ENCODE measurements at regions not wholly inside any gene's neighbourhood (a gene's known extent, or its start where the extent isn't known, plus 50 kb on each side); places are given as distances from the start of the nearest gene placed in this dataset.

DNA sequence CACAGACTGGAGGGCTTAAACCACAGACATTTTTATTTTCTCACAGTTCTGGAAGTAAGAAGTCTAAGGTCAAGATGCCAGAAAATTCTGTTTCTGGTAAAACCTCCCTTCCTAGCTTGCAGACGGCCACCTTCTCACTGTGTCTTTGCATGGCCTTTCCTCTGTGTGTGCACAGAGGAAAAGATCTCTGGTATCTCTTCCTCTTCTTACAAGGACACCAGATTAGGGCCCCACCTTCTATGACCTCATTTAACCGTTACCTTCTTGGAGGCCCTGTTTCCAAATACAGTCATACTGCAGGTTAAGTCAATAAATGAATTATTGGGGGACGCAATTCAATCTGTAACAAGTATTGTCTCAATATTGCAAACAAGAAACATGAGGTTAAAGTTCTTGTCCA is 63.0 kb upstream of the PRDX6 start:
- Histone ChIP-seq H3K4me1 (ENCODE audit: control insufficient read depth in 5 of 5, insufficient read depth in 5 of 5, low read length in 5 of 5) (peaks cover 0 to 7% (median 2%) of the 10 kb centered on the region in 5 donors), H3K4me3 (no peak overlapping the region), H3K9ac (ENCODE audit: insufficient read depth in 1 of 2, low read length in 2 of 2) (no peak overlapping the region), H3K27ac (ENCODE audit: low read depth in 1 of 2, low read length in 1 of 2) (no peak overlapping the region), H3K36me3 (ENCODE audit: control insufficient read depth in 4 of 4, insufficient read depth in 4 of 4, low read length in 4 of 4) (peaks cover 0 to 3% (median 0%) of the 10 kb centered on the region in 4 donors), H3K9me3 (ENCODE audit: control insufficient read depth in 4 of 4, insufficient read depth in 3 of 4, low read length in 3 of 4) (no peaks in the 10 kb centered on the region), H3K27me3 (ENCODE audit: control insufficient read depth in 3 of 3, insufficient read depth in 3 of 3, low read length in 2 of 3) (no peaks in the 10 kb centered on the region)
- 57 to 73% methylated on average over 3 of the region's 3 CpGs for WGBS, 2 donors
- DNase-seq (no peak), ATAC-seq (ENCODE audit: insufficient read depth, low FRiP score) (no peak)
- TF ChIP-seq, protein P1, sequence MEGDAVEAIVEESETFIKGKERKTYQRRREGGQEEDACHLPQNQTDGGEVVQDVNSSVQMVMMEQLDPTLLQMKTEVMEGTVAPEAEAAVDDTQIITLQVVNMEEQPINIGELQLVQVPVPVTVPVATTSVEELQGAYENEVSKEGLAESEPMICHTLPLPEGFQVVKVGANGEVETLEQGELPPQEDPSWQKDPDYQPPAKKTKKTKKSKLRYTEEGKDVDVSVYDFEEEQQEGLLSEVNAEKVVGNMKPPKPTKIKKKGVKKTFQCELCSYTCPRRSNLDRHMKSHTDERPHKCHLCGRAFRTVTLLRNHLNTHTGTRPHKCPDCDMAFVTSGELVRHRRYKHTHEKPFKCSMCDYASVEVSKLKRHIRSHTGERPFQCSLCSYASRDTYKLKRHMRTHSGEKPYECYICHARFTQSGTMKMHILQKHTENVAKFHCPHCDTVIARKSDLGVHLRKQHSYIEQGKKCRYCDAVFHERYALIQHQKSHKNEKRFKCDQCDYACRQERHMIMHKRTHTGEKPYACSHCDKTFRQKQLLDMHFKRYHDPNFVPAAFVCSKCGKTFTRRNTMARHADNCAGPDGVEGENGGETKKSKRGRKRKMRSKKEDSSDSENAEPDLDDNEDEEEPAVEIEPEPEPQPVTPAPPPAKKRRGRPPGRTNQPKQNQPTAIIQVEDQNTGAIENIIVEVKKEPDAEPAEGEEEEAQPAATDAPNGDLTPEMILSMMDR (IDR thresholded peaks at IDR 0.05; ENCODE audit: control extremely low read depth, extremely low read depth), result no peak

- WGBS, 2 donors, result 87 to 94% methylated on average over 5 of the region's 5 CpGs
- Histone ChIP-seq H3K4me1 (ENCODE audit: control insufficient read depth in 5 of 5, insufficient read depth in 5 of 5, low read length in 5 of 5) (peaks cover 0 to 3% (median 2%) of the 10 kb centered on the region in 5 donors), H3K36me3 (ENCODE audit: control insufficient read depth in 4 of 4, insufficient read depth in 4 of 4, low read length in 4 of 4) (peaks cover 0 to 3% (median 0%) of the 10 kb centered on the region in 4 donors), H3K4me3 (no peak overlapping the region), H3K27ac (ENCODE audit: low read depth in 1 of 2, low read length in 1 of 2) (no peak overlapping the region), H3K27me3 (ENCODE audit: control insufficient read depth in 3 of 3, insufficient read depth in 3 of 3, low read length in 2 of 3) (no peaks in the 10 kb centered on the region), H3K9ac (ENCODE audit: insufficient read depth in 1 of 2, low read length in 2 of 2) (no peak overlapping the region), H3K9me3 (ENCODE audit: control insufficient read depth in 4 of 4, insufficient read depth in 3 of 4, low read length in 3 of 4) (no peaks in the 10 kb centered on the region)
- TF ChIP-seq, protein P1 (IDR thresholded peaks at IDR 0.05; ENCODE audit: control extremely low read depth, extremely low read depth), result no peak
- ATAC-seq (ENCODE audit: insufficient read depth, low FRiP score), result no peak
- no peak for DNase-seq
Observed at GRCh38 chr1:173414539-173415226, 62.5 kb upstream of the PRDX6 start.

GRCh38 chr1:173415490-173415889 is 61.6 kb upstream of the PRDX6 start:
- Histone ChIP-seq H3K9ac (ENCODE audit: insufficient read depth in 1 of 2, low read length in 2 of 2) (no peak overlapping the region), H3K4me1 (ENCODE audit: control insufficient read depth in 5 of 5, insufficient read depth in 5 of 5, low read length in 5 of 5) (peaks cover 0 to 6% (median 3%) of the 10 kb centered on the region in 5 donors), H3K27me3 (ENCODE audit: control insufficient read depth in 3 of 3, insufficient read depth in 3 of 3, low read length in 2 of 3) (no peaks in the 10 kb centered on the region), H3K36me3 (ENCODE audit: control insufficient read depth in 4 of 4, insufficient read depth in 4 of 4, low read length in 4 of 4) (peaks cover 0 to 1% (median 0%) of the 10 kb centered on the region in 4 donors), H3K27ac (ENCODE audit: low read depth in 1 of 2, low read length in 1 of 2) (no peak overlapping the region), H3K9me3 (ENCODE audit: control insufficient read depth in 4 of 4, insufficient read depth in 3 of 4, low read length in 3 of 4) (no peaks in the 10 kb centered on the region), H3K4me3 (no peak overlapping the region)
- TF ChIP-seq, protein P1 (IDR thresholded peaks at IDR 0.05; ENCODE audit: control extremely low read depth, extremely low read depth), result no peak
- DNase-seq (no peak), ATAC-seq (ENCODE audit: insufficient read depth, low FRiP score) (no peak)
- WGBS, 2 donors, result 90 to 91% methylated on average over 3 of the region's 3 CpGs

Data from lung (tissue), 11 donors.